B cell (primary cell): ENCODE measurements at regions not wholly inside any gene's neighbourhood (a gene's known extent, or its start where the extent isn't known, plus 50 kb on each side); places are given as distances from the start of the nearest gene placed in this dataset.

Experiments used
- EZH2 ChIP-seq: IDR thresholded peaks from 2 replicates; pipeline ENCODE4 v1.6.1; 2012; ENCODE audit warnings: borderline replicate concordance, low read depth, mild to moderate bottlenecking, moderate library complexity, low read length; ENCODE audit not compliant: insufficient read depth, poor library complexity, severe bottlenecking
- TF ChIP-seq, protein P1 (sequence below): fragments of 200-600 bp; IDR thresholded peaks from one replicate; pipeline ENCODE4 v1.8.0; 2022; ENCODE audit warnings: antibody characterized with exemption, mild to moderate bottlenecking

DNA sequence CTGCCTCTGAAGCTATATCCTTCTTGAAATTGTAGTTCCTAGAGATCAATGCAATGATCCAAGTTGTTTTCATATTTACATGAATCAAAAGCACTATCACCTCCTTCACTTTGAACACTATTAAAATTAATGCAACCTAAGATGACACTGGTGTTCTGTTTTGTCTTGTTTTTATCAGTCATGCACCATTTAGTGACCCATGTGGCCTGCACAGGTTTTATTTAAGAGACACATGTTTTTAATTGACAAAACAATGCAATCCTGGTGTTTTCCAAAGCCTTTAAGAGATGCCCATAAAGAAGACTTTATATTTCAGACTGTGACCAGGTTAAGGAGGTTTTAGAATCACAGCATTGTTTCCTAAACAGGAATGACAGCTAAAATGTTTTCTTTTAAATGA lies 177.5 kb downstream of the FAM181B start:
- TF ChIP-seq, protein P1, sequence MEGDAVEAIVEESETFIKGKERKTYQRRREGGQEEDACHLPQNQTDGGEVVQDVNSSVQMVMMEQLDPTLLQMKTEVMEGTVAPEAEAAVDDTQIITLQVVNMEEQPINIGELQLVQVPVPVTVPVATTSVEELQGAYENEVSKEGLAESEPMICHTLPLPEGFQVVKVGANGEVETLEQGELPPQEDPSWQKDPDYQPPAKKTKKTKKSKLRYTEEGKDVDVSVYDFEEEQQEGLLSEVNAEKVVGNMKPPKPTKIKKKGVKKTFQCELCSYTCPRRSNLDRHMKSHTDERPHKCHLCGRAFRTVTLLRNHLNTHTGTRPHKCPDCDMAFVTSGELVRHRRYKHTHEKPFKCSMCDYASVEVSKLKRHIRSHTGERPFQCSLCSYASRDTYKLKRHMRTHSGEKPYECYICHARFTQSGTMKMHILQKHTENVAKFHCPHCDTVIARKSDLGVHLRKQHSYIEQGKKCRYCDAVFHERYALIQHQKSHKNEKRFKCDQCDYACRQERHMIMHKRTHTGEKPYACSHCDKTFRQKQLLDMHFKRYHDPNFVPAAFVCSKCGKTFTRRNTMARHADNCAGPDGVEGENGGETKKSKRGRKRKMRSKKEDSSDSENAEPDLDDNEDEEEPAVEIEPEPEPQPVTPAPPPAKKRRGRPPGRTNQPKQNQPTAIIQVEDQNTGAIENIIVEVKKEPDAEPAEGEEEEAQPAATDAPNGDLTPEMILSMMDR, result no peak
- TF ChIP-seq EZH2, result no peak
